IPS DF 19.7 (cell line): ENCODE measurements at regions not wholly inside any gene's neighbourhood (a gene's known extent, or its start where the extent isn't known, plus 50 kb on each side); places are given as distances from the start of the nearest gene placed in this dataset.
"Not testable (repeated sequence)": the region's sequence is repeated elsewhere in the genome, so short reads cannot be mapped to it uniquely, and the experiment has no call there.

Experiments used
- DNase-seq: peaks from one replicate; pipeline ENCODE4 v3.0.0-alpha.2; 2013; ENCODE audit warnings: low read depth, low spot score

GRCh38 chr2:66632882-66633281 is 198.0 kb downstream of the MEIS1 start:
- not testable (repeated sequence) for DNase-seq

- DNase-seq, result no peak
Observed at GRCh38 chr2:66633631-66634030, 198.7 kb downstream of the MEIS1 start.

- no peak for DNase-seq
Observed at GRCh38 chr2:66634784-66635183, 199.9 kb downstream of the MEIS1 start.

GRCh38 chr2:66641685-66642084 is 206.8 kb downstream of the MEIS1 start:
- no peak for DNase-seq

GRCh38 chr2:66648081-66648480 is 213.2 kb downstream of the MEIS1 start:
- DNase-seq, result not testable (repeated sequence)

GRCh38 chr2:66649006-66649405 is 214.1 kb downstream of the MEIS1 start:
- DNase-seq, result no peak

GRCh38 chr2:66651295-66651694 is 216.4 kb downstream of the MEIS1 start:
- no peak for DNase-seq

- no peak for DNase-seq
Observed at GRCh38 chr2:66660804-66661203, 225.9 kb downstream of the MEIS1 start.

- DNase-seq, result no peak
Observed at GRCh38 chr2:66661253-66662173, 226.6 kb downstream of the MEIS1 start.

GRCh38 chr2:66665124-66665984 is 230.4 kb downstream of the MEIS1 start:
- DNase-seq, result no peak

- DNase-seq, result no peak
Observed at GRCh38 chr2:66667301-66667700, 232.4 kb downstream of the MEIS1 start.

- no peak for DNase-seq
Observed at GRCh38 chr2:66673286-66673685, 238.4 kb downstream of the MEIS1 start.

- no peak for DNase-seq
Observed at GRCh38 chr2:66674087-66674486, 239.2 kb downstream of the MEIS1 start.

- no peak for DNase-seq
Observed at GRCh38 chr2:66675591-66675990, 240.7 kb downstream of the MEIS1 start.

- DNase-seq, result no peak
Observed at GRCh38 chr2:66679442-66679841, 244.5 kb downstream of the MEIS1 start.

- DNase-seq, result no peak
Observed at GRCh38 chr2:66682476-66682875, 247.6 kb downstream of the MEIS1 start.

GRCh38 chr2:66683064-66683463 is 248.1 kb downstream of the MEIS1 start:
- no peak for DNase-seq

GRCh38 chr2:66683599-66683998 is 248.7 kb downstream of the MEIS1 start:
- no peak for DNase-seq

GRCh38 chr2:66684289-66684688 is 249.4 kb downstream of the MEIS1 start:
- no peak for DNase-seq

- no peak for DNase-seq
Observed at GRCh38 chr2:66686755-66687154, 251.8 kb downstream of the MEIS1 start.

- no peak for DNase-seq
Observed at GRCh38 chr2:66688951-66689350, 254.0 kb downstream of the MEIS1 start.

GRCh38 chr2:66689456-66690051 is 254.6 kb downstream of the MEIS1 start:
- DNase-seq, result no peak
